Glutamatergic neuron (in vitro differentiated cells): ENCODE measurements at regions not wholly inside any gene's neighbourhood (a gene's known extent, or its start where the extent isn't known, plus 50 kb on each side); places are given as distances from the start of the nearest gene placed in this dataset.

Source experiments
- DNase-seq: peaks from one replicate; pipeline ENCODE4 v3.0.0; 2022
- H3K27ac Mint-ChIP-seq: one replicate; pipeline ENCODE4 v1.8.0; 2020; ENCODE audit warnings: mild to moderate bottlenecking, mixed read lengths, inconsistent platforms; ENCODE audit not compliant: unreplicated experiment
- H3K27me3 Mint-ChIP-seq: one replicate; pipeline ENCODE4 v1.8.0; 2020; ENCODE audit warnings: mild to moderate bottlenecking, moderate library complexity, mixed read lengths, inconsistent platforms; ENCODE audit not compliant: unreplicated experiment
- H3K36me3 Mint-ChIP-seq: one replicate; pipeline ENCODE4 v1.8.0; 2020; ENCODE audit warnings: mild to moderate bottlenecking, mixed read lengths, inconsistent platforms; ENCODE audit not compliant: unreplicated experiment
- H3K4me1 Mint-ChIP-seq: one replicate; pipeline ENCODE4 v1.8.0; 2020; ENCODE audit warnings: mild to moderate bottlenecking, low read depth, mixed read lengths, inconsistent platforms; ENCODE audit not compliant: unreplicated experiment
- H3K4me3 Mint-ChIP-seq: one replicate; pipeline ENCODE4 v1.8.0; 2020; ENCODE audit warnings: mild to moderate bottlenecking, mixed read lengths, inconsistent platforms; ENCODE audit not compliant: unreplicated experiment
- H3K9me3 Mint-ChIP-seq: one replicate; pipeline ENCODE4 v1.8.0; 2020; ENCODE audit warnings: mild to moderate bottlenecking, moderate library complexity, mixed read lengths, inconsistent platforms; ENCODE audit not compliant: unreplicated experiment
- TF ChIP-seq, protein P1 (sequence below): fragments of 200-600 bp; sonication (generic); IDR thresholded peaks from one replicate; pipeline ENCODE4 v1.5.0; 2021; ENCODE audit not compliant: partially characterized antibody, unreplicated experiment

DNA sequence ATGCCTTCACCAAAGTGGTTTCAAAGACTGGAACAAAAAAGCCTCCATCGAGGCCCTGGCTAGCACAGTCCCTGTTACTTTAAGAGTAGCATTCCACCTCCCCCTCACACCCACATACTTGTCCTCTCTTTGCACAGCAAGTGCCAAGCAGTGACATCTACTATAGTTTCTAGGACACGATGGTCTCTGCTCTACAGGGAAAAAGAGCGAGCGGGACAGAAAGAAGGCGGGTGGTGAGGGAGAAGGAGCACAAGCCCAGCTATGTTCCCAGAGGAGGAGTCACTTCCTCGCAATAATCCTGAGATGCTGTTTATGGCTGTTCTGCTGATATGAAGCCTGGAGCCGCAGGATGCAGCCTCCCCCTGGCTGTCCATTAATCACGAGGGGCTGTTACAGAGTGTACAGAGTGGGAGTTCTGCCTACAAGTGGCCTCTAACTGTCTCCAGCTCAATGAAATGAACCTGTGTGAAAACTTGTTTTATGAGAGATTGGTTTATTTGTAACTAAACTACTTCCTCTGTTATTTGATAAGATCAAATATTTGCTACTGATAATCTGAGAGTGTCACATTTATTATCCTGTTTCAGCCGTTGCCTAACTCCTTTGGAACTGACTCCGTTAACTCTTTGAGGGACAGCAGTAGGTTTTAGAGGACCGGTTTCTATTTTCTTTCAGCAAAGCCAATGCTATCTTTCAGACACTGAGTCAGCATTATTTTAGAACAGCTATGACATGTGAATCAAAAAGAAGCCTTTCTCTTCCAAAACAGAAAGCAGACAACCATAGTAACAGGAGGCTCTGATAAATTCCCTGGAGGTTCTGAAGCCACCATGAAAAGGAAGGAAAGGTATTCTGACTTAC lies 208.0 kb downstream of the SPRY2 start:
- H3K9me3 Mint-ChIP-seq = no peaks in the 10 kb centered on the region
- peaks cover 32% of the 10 kb centered on the region for H3K4me1 Mint-ChIP-seq
- H3K36me3 Mint-ChIP-seq = no peaks in the 10 kb centered on the region
- no peaks in the 10 kb centered on the region for H3K27me3 Mint-ChIP-seq
- DNase-seq = no peak
- H3K4me3 Mint-ChIP-seq = peak overlapping the region; percentile 77
- H3K27ac Mint-ChIP-seq = peak overlapping the region; percentile 64
- TF ChIP-seq, protein P1, sequence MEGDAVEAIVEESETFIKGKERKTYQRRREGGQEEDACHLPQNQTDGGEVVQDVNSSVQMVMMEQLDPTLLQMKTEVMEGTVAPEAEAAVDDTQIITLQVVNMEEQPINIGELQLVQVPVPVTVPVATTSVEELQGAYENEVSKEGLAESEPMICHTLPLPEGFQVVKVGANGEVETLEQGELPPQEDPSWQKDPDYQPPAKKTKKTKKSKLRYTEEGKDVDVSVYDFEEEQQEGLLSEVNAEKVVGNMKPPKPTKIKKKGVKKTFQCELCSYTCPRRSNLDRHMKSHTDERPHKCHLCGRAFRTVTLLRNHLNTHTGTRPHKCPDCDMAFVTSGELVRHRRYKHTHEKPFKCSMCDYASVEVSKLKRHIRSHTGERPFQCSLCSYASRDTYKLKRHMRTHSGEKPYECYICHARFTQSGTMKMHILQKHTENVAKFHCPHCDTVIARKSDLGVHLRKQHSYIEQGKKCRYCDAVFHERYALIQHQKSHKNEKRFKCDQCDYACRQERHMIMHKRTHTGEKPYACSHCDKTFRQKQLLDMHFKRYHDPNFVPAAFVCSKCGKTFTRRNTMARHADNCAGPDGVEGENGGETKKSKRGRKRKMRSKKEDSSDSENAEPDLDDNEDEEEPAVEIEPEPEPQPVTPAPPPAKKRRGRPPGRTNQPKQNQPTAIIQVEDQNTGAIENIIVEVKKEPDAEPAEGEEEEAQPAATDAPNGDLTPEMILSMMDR = no peak

DNA sequence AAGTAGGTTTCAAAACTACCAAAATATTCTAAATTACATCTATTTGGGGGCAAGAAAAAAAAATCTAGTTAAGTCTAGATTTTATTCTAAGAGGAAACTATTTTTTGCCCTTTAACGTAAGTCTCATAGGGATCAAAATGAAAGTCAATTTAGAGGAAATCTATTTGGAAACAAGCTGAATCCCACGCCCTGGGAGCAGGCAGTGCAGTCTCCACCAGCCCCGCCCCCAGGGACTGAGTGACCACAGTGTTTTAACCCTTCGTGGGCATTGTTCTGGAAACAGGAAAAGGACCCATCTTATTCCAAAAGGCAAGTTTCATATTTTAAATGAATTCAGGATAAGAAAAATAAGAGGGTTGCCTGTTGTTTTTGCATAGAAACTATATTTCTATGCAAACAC lies 209.7 kb downstream of the SPRY2 start:
- H3K27ac Mint-ChIP-seq = no peak overlapping the region
- no peaks in the 10 kb centered on the region for H3K27me3 Mint-ChIP-seq
- H3K36me3 Mint-ChIP-seq = no peaks in the 10 kb centered on the region
- TF ChIP-seq, protein P1 = no peak
- H3K4me3 Mint-ChIP-seq = peak overlapping the region; percentile 25
- H3K9me3 Mint-ChIP-seq = no peaks in the 10 kb centered on the region
- H3K4me1 Mint-ChIP-seq = peaks cover 32% of the 10 kb centered on the region
- peak; percentile 86 for DNase-seq

GRCh38 chr13:80126389-80127068 lies 214.4 kb downstream of the SPRY2 start:
- Mint-ChIP-seq H3K4me3 (no peak overlapping the region), H3K4me1 (peaks cover 10% of the 10 kb centered on the region), H3K27ac (no peak overlapping the region), H3K36me3 (no peaks in the 10 kb centered on the region), H3K9me3 (no peaks in the 10 kb centered on the region), H3K27me3 (no peaks in the 10 kb centered on the region)
- TF ChIP-seq, protein P1 = no peak
- no peak for DNase-seq

- Mint-ChIP-seq H3K4me1 (peaks cover 9% of the 10 kb centered on the region), H3K27ac (no peak overlapping the region), H3K9me3 (no peaks in the 10 kb centered on the region), H3K36me3 (no peaks in the 10 kb centered on the region), H3K4me3 (no peak overlapping the region), H3K27me3 (no peaks in the 10 kb centered on the region)
- no peak for DNase-seq
- TF ChIP-seq, protein P1 = no peak
These were observed 217.0 kb downstream of the SPRY2 start for GRCh38 chr13:80123945-80124344.

DNA sequence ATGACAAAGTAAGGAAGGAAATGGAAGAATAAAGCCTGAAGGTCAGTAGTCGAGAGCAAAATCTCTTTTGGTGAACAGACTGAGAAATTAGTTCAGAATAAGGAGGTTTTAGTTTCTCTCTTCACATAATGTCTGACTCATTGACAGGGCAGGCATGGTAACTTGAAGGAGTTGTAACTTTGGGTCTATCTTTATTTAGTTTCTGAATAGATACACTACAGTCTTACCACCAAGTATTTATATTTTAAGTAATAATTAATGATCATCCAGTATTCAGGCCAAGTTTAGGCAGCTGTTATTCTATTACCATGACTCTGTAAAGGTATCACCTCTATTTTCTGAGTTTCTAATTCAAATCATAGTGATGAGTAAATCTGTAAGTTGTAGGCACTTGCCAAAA lies 219.9 kb downstream of the SPRY2 start:
- Mint-ChIP-seq H3K27ac (no peak overlapping the region), H3K4me3 (no peak overlapping the region), H3K9me3 (no peaks in the 10 kb centered on the region), H3K4me1 (peaks cover 22% of the 10 kb centered on the region), H3K27me3 (no peaks in the 10 kb centered on the region), H3K36me3 (no peaks in the 10 kb centered on the region)
- DNase-seq = no peak
- TF ChIP-seq, protein P1 = no peak
